SK-N-MC (cell line): ENCODE measurements at regions not wholly inside any gene's neighbourhood (a gene's known extent, or its start where the extent isn't known, plus 50 kb on each side); places are given as distances from the start of the nearest gene placed in this dataset.
"Not testable (repeated sequence)": the region's sequence is repeated elsewhere in the genome, so short reads cannot be mapped to it uniquely, and the experiment has no call there.

Experiments
- DNase-seq: peaks from one replicate; pipeline ENCODE4 v3.0.0-alpha.2; 2011; ENCODE audit warnings: low read depth, low spot score
- H3K27ac ChIP-seq: fragments of 200-600 bp; sonication (generic); 2 replicates; pipeline ENCODE4 v1.5.1; 2016; ENCODE audit warnings: mixed run types
- H3K36me3 ChIP-seq: fragments of 200-600 bp; sonication (generic); 2 replicates; pipeline ENCODE4 v1.6.1; 2017; ENCODE audit warnings: antibody characterized with exemption, low read length, mixed read lengths; ENCODE audit not compliant: insufficient read depth
- H3K4me3 ChIP-seq: fragments of 200-600 bp; sonication (generic); 2 replicates; pipeline ENCODE4 v1.5.1; 2016
- H3K9ac ChIP-seq: fragments of 200-600 bp; sonication (generic); 2 replicates; pipeline ENCODE4 v1.8.0; 2017; ENCODE audit warnings: mixed run types, mixed read lengths; ENCODE audit not compliant: insufficient read length
- H3K9me3 ChIP-seq: fragments of 200-600 bp; sonication (generic); 2 replicates; pipeline ENCODE4 v1.6.1; 2017; ENCODE audit warnings: low read depth, mild to moderate bottlenecking, antibody characterized with exemption, low read length, moderate library complexity, mixed read lengths
- EZH2 ChIP-seq: fragments of 200-600 bp; sonication (generic); IDR thresholded peaks from one replicate; pipeline ENCODE4 v1.6.1; 2017; ENCODE audit warnings: antibody characterized with exemption
- FOXP2 ChIP-seq: optimal IDR thresholded peaks from 2 replicates; pipeline ENCODE3; 2011; ENCODE audit warnings: mild to moderate bottlenecking, moderate library complexity; ENCODE audit not compliant: insufficient read depth; ENCODE audit errors: extremely low read length, control extremely low read depth
- POLR2AphosphoS5 ChIP-seq: IDR thresholded peaks from 2 replicates; pipeline ENCODE4 v1.6.1; 2012; ENCODE audit warnings: mild to moderate bottlenecking, low read depth, low read length, borderline replicate concordance

GRCh38 chr4:19178835-19179234 is 1072.9 kb upstream of the SLIT2 start:
- no peak for DNase-seq
- Histone ChIP-seq H3K36me3 (no peaks in the 10 kb centered on the region), H3K9me3 (no peaks in the 10 kb centered on the region), H3K4me3 (no peak overlapping the region), H3K9ac (no peak overlapping the region), H3K27ac (no peak overlapping the region)
- TF ChIP-seq FOXP2, result no peak
- TF ChIP-seq EZH2, result no peak
- TF ChIP-seq POLR2AphosphoS5, result no peak

GRCh38 chr4:19177616-19178015 is 1074.1 kb upstream of the SLIT2 start:
- TF ChIP-seq POLR2AphosphoS5 (no peak), FOXP2 (no peak), EZH2 (no peak)
- Histone ChIP-seq H3K27ac (no peak overlapping the region), H3K4me3 (no peak overlapping the region), H3K9ac (no peak overlapping the region), H3K36me3 (no peaks in the 10 kb centered on the region), H3K9me3 (no peaks in the 10 kb centered on the region)
- no peak for DNase-seq

GRCh38 chr4:19171832-19172231 is 1079.9 kb upstream of the SLIT2 start:
- Histone ChIP-seq H3K27ac (peak overlapping the region; percentile 87), H3K36me3 (no peaks in the 10 kb centered on the region), H3K9ac (no peak overlapping the region), H3K9me3 (no peaks in the 10 kb centered on the region), H3K4me3 (peak overlapping the region; percentile 47)
- DNase-seq, result no peak
- TF ChIP-seq EZH2 (no peak), POLR2AphosphoS5 (no peak), FOXP2 (no peak)

- no peak overlapping the region for H3K4me3 ChIP-seq
- no peaks in the 10 kb centered on the region for H3K9me3 ChIP-seq
- no peak for DNase-seq
- no peak for TF ChIP-seq EZH2
- TF ChIP-seq FOXP2, result no peak
- no peak for TF ChIP-seq POLR2AphosphoS5
- H3K27ac ChIP-seq, result no peak overlapping the region
- no peaks in the 10 kb centered on the region for H3K36me3 ChIP-seq
- no peak overlapping the region for H3K9ac ChIP-seq
Observed at GRCh38 chr4:19167311-19167710, 1084.4 kb upstream of the SLIT2 start.

- Histone ChIP-seq H3K27ac (no peak overlapping the region), H3K4me3 (no peak overlapping the region), H3K36me3 (no peaks in the 10 kb centered on the region), H3K9ac (no peak overlapping the region), H3K9me3 (no peaks in the 10 kb centered on the region)
- no peak for TF ChIP-seq FOXP2
- TF ChIP-seq POLR2AphosphoS5, result no peak
- no peak for TF ChIP-seq EZH2
- no peak for DNase-seq
Observed at GRCh38 chr4:19164334-19164733, 1087.4 kb upstream of the SLIT2 start.

- Histone ChIP-seq H3K4me3 (no peak overlapping the region), H3K27ac (no peak overlapping the region), H3K36me3 (no peaks in the 10 kb centered on the region), H3K9me3 (no peaks in the 10 kb centered on the region), H3K9ac (no peak overlapping the region)
- TF ChIP-seq FOXP2 (no peak), POLR2AphosphoS5 (no peak), EZH2 (no peak)
- no peak for DNase-seq
Observed at GRCh38 chr4:19159874-19160273, 1091.8 kb upstream of the SLIT2 start.

- no peak overlapping the region for H3K4me3 ChIP-seq
- H3K27ac ChIP-seq, result no peak overlapping the region
- no peak overlapping the region for H3K9ac ChIP-seq
- no peaks in the 10 kb centered on the region for H3K9me3 ChIP-seq
- no peak for TF ChIP-seq POLR2AphosphoS5
- TF ChIP-seq FOXP2, result no peak
- TF ChIP-seq EZH2, result no peak
- H3K36me3 ChIP-seq, result no peaks in the 10 kb centered on the region
- DNase-seq, result no peak
Observed at GRCh38 chr4:19158107-19158809, 1093.4 kb upstream of the SLIT2 start.

GRCh38 chr4:19156786-19157185 is 1094.9 kb upstream of the SLIT2 start:
- no peaks in the 10 kb centered on the region for H3K36me3 ChIP-seq
- DNase-seq, result no peak
- TF ChIP-seq EZH2 (no peak), FOXP2 (no peak), POLR2AphosphoS5 (no peak)
- no peak overlapping the region for H3K9ac ChIP-seq
- H3K4me3 ChIP-seq, result no peak overlapping the region
- H3K27ac ChIP-seq, result no peak overlapping the region
- H3K9me3 ChIP-seq, result no peaks in the 10 kb centered on the region

- TF ChIP-seq EZH2 (no peak), POLR2AphosphoS5 (no peak), FOXP2 (no peak)
- Histone ChIP-seq H3K36me3 (no peaks in the 10 kb centered on the region), H3K9me3 (no peaks in the 10 kb centered on the region), H3K27ac (no peak overlapping the region), H3K4me3 (no peak overlapping the region), H3K9ac (no peak overlapping the region)
- no peak for DNase-seq
Observed at GRCh38 chr4:19155568-19155967, 1096.1 kb upstream of the SLIT2 start.

- not testable (repeated sequence) for H3K9me3 ChIP-seq
Observed at GRCh38 chr4:19154267-19154666, 1097.4 kb upstream of the SLIT2 start.

More at GRCh38 chr4:19154267-19154666, 1097.4 kb upstream of the SLIT2 start:
- not testable (repeated sequence) for H3K36me3 ChIP-seq, H3K4me3 ChIP-seq, DNase-seq, H3K27ac ChIP-seq, H3K9ac ChIP-seq
